NCI-H82 (cell line): ENCODE measurements at regions not wholly inside any gene's neighbourhood (a gene's known extent, or its start where the extent isn't known, plus 50 kb on each side); places are given as distances from the start of the nearest gene placed in this dataset.

Source experiments
- DNase-seq: peaks from one replicate; lab custom pipeline; 2025; lab: John Stamatoyannopoulos, UW

GRCh38 chr6:168157272-168158212 lies 78.5 kb upstream of the FRMD1 start:
- DNase-seq: no peak

GRCh38 chr6:168156742-168157265 lies 77.8 kb upstream of the FRMD1 start:
- DNase-seq: no peak

- no peak for DNase-seq
These were observed 77.1 kb upstream of the FRMD1 start for GRCh38 chr6:168155821-168156741.

- DNase-seq: no peak
These were observed 76.2 kb upstream of the FRMD1 start for GRCh38 chr6:168155193-168155592.

- DNase-seq: no peak
These were observed 75.4 kb upstream of the FRMD1 start for GRCh38 chr6:168154263-168154917.

- no peak for DNase-seq
These were observed 74.5 kb upstream of the FRMD1 start for GRCh38 chr6:168153553-168153952.

GRCh38 chr6:168152980-168153379 lies 74.0 kb upstream of the FRMD1 start:
- no peak for DNase-seq

GRCh38 chr6:168152306-168152963 lies 73.4 kb upstream of the FRMD1 start:
- DNase-seq: no peak

- DNase-seq: no peak
These were observed 71.7 kb upstream of the FRMD1 start for GRCh38 chr6:168150551-168151320.

GRCh38 chr6:168149015-168149414 lies 70.0 kb upstream of the FRMD1 start:
- DNase-seq: no peak

GRCh38 chr6:168148231-168148849 lies 69.3 kb upstream of the FRMD1 start:
- no peak for DNase-seq

GRCh38 chr6:168147205-168147738 lies 68.3 kb upstream of the FRMD1 start:
- peak; percentile 53 for DNase-seq

GRCh38 chr6:168145747-168146596 lies 67.0 kb upstream of the FRMD1 start:
- DNase-seq: no peak

- DNase-seq: no peak
These were observed 60.1 kb upstream of the FRMD1 start for GRCh38 chr6:168139121-168139520.

GRCh38 chr6:168138436-168138835 lies 59.4 kb upstream of the FRMD1 start:
- no peak for DNase-seq

- no peak for DNase-seq
These were observed 58.0 kb upstream of the FRMD1 start for GRCh38 chr6:168137024-168137423.

GRCh38 chr6:168136622-168137021 lies 57.6 kb upstream of the FRMD1 start:
- DNase-seq: no peak

- no peak for DNase-seq
These were observed 57.0 kb upstream of the FRMD1 start for GRCh38 chr6:168136001-168136400.
